Memory B cell (primary cell): ENCODE measurements at regions not wholly inside any gene's neighbourhood (a gene's known extent, or its start where the extent isn't known, plus 50 kb on each side); places are given as distances from the start of the nearest gene placed in this dataset.
"Not testable (repeated sequence)": the region's sequence is repeated elsewhere in the genome, so short reads cannot be mapped to it uniquely, and the experiment has no call there.

Source experiments
- ATAC-seq: fragments of 150-1000 bp; cut with Tn5 transposase; 2 replicates; pipeline ENCODE4 v1.10.0; 2021; ENCODE audit warnings: low read depth, mild to moderate bottlenecking, moderate library complexity
- DNase-seq, 2 donors: peaks; one replicate each; pipeline ENCODE4 v3.0.0; 2022; ENCODE audit warnings: low spot score in 2 of 2
- H3K27ac Mint-ChIP-seq: one replicate; pipeline ENCODE4 v1.8.0; 2022; ENCODE audit warnings: mild to moderate bottlenecking, moderate library complexity, mixed read lengths
- H3K27me3 Mint-ChIP-seq: one replicate; pipeline ENCODE4 v1.8.0; 2022; ENCODE audit warnings: mixed read lengths
- H3K36me3 Mint-ChIP-seq: one replicate; pipeline ENCODE4 v1.8.0; 2022; ENCODE audit warnings: mild to moderate bottlenecking, mixed read lengths
- H3K4me1 Mint-ChIP-seq: one replicate; pipeline ENCODE4 v1.8.0; 2022; ENCODE audit warnings: mixed read lengths
- H3K4me3 Mint-ChIP-seq: one replicate; pipeline ENCODE4 v1.8.0; 2022; ENCODE audit warnings: mild to moderate bottlenecking, moderate library complexity, mixed read lengths
- H3K9me3 Mint-ChIP-seq: one replicate; pipeline ENCODE4 v1.8.0; 2022; ENCODE audit warnings: mixed read lengths

GRCh38 chr15:81729340-81729739, 316.5 kb downstream of the MEX3B start:
- peaks cover 2% of the 10 kb centered on the region for H3K9me3 Mint-ChIP-seq
- no peaks in the 10 kb centered on the region for H3K36me3 Mint-ChIP-seq
- H3K4me3 Mint-ChIP-seq: no peak overlapping the region
- peaks cover 6% of the 10 kb centered on the region for H3K27me3 Mint-ChIP-seq
- H3K4me1 Mint-ChIP-seq: no peaks in the 10 kb centered on the region
- DNase-seq: no peak
- no peak overlapping the region for H3K27ac Mint-ChIP-seq
- ATAC-seq: no peak

- Mint-ChIP-seq H3K4me1 (no peaks in the 10 kb centered on the region), H3K36me3 (no peaks in the 10 kb centered on the region), H3K27me3 (peaks cover 6% of the 10 kb centered on the region), H3K4me3 (no peak overlapping the region), H3K27ac (no peak overlapping the region), H3K9me3 (peaks cover 2% of the 10 kb centered on the region)
- DNase-seq (no peak), ATAC-seq (no peak)
Observed at GRCh38 chr15:81728726-81729125, 317.1 kb downstream of the MEX3B start.

DNA sequence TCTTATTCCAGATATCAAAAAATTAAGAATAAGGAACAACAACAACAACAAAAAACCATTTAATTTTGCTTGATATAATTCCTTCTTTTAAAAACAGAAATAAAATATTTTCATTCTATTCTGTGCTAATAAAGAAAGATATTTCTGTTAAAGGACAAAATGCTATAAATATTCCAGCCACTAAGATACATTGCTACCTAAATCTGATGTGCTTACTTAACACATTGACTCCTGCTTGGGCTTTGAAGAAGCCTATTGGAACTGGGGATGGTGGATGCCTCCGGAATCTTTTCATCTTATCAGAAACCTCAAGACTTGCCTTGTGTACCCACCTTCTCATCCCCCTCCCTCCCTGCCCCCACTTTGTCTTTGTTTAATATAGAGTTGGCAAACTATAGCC, 320.2 kb downstream of the MEX3B start:
- no peak overlapping the region for H3K4me3 Mint-ChIP-seq
- peaks cover 6% of the 10 kb centered on the region for H3K27me3 Mint-ChIP-seq
- ATAC-seq: no peak
- no peak for DNase-seq
- peaks cover 2% of the 10 kb centered on the region for H3K9me3 Mint-ChIP-seq
- H3K27ac Mint-ChIP-seq: no peak overlapping the region
- no peaks in the 10 kb centered on the region for H3K36me3 Mint-ChIP-seq
- no peaks in the 10 kb centered on the region for H3K4me1 Mint-ChIP-seq

DNA sequence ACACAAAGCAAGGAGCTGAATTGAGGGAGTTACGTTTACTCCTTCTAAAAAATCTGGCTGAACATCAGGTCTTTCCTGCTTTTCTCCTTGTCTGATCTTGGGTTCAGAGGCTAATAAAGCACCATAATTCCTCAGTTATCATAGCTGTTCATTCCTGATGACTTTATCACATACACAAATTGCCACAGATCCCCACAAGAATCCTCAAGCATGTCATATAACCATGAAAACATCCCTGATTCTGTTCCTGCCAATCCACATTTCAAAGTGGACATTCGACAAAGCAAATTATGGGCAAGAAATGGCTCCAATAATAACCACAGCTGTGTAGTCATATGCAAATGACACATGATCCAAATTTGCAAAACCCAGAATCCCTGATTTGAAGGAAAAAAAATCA, 321.3 kb downstream of the MEX3B start:
- no peak for ATAC-seq
- Mint-ChIP-seq H3K4me1 (no peaks in the 10 kb centered on the region), H3K36me3 (no peaks in the 10 kb centered on the region), H3K27me3 (peaks cover 4% of the 10 kb centered on the region), H3K4me3 (no peak overlapping the region), H3K9me3 (peaks cover 1% of the 10 kb centered on the region), H3K27ac (no peak overlapping the region)
- DNase-seq: no peak

- ATAC-seq (no peak), DNase-seq (no peak)
- Mint-ChIP-seq H3K27me3 (peaks cover 4% of the 10 kb centered on the region), H3K4me3 (no peak overlapping the region), H3K36me3 (no peaks in the 10 kb centered on the region), H3K9me3 (peaks cover 1% of the 10 kb centered on the region), H3K27ac (no peak overlapping the region), H3K4me1 (no peaks in the 10 kb centered on the region)
Observed at GRCh38 chr15:81723701-81724100, 322.1 kb downstream of the MEX3B start.

GRCh38 chr15:81723113-81723651, 322.6 kb downstream of the MEX3B start:
- ATAC-seq: no peak
- H3K4me3 Mint-ChIP-seq: no peak overlapping the region
- no peaks in the 10 kb centered on the region for H3K4me1 Mint-ChIP-seq
- H3K27ac Mint-ChIP-seq: no peak overlapping the region
- no peak for DNase-seq
- H3K9me3 Mint-ChIP-seq: peaks cover 1% of the 10 kb centered on the region
- peaks cover 4% of the 10 kb centered on the region for H3K27me3 Mint-ChIP-seq
- no peaks in the 10 kb centered on the region for H3K36me3 Mint-ChIP-seq

- DNase-seq, H3K27ac Mint-ChIP-seq, ATAC-seq, H3K4me1 Mint-ChIP-seq, H3K4me3 Mint-ChIP-seq, H3K36me3 Mint-ChIP-seq, H3K27me3 Mint-ChIP-seq, H3K9me3 Mint-ChIP-seq: not testable (repeated sequence)
Observed at GRCh38 chr15:81716468-81716867, 329.4 kb downstream of the MEX3B start.

DNA sequence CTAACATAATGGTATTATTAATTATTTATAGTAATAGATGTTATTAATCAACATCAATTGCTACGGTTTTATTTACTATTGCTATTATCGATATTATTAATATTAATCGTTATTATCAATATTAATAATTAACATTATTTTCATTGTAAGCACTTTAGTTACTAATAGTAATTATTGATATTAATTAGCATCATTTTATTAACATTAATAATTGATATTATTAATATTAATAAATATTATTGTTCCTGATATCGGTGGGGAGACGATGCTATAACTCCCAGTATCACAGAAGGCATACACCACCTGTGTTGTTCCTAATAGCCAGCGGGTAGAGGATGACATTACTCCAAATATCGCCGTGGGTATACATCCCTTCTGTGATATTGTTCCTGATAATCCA, 335.5 kb downstream of the MEX3B start:
- Mint-ChIP-seq H3K27me3 (no peaks in the 10 kb centered on the region), H3K4me3 (no peak overlapping the region), H3K4me1 (no peaks in the 10 kb centered on the region), H3K36me3 (no peaks in the 10 kb centered on the region), H3K9me3 (no peaks in the 10 kb centered on the region), H3K27ac (no peak overlapping the region)
- DNase-seq (no peak), ATAC-seq (no peak)

GRCh38 chr15:81706816-81707346, 332.9 kb upstream of the TMC3 start:
- ATAC-seq, H3K9me3 Mint-ChIP-seq, H3K36me3 Mint-ChIP-seq, H3K4me3 Mint-ChIP-seq, H3K27me3 Mint-ChIP-seq, DNase-seq, H3K27ac Mint-ChIP-seq, H3K4me1 Mint-ChIP-seq: not testable (repeated sequence)

- H3K36me3 Mint-ChIP-seq, H3K4me3 Mint-ChIP-seq, H3K4me1 Mint-ChIP-seq, H3K27me3 Mint-ChIP-seq, H3K27ac Mint-ChIP-seq, ATAC-seq, DNase-seq, H3K9me3 Mint-ChIP-seq: not testable (repeated sequence)
Observed at GRCh38 chr15:81705727-81706126, 331.7 kb upstream of the TMC3 start.

DNA sequence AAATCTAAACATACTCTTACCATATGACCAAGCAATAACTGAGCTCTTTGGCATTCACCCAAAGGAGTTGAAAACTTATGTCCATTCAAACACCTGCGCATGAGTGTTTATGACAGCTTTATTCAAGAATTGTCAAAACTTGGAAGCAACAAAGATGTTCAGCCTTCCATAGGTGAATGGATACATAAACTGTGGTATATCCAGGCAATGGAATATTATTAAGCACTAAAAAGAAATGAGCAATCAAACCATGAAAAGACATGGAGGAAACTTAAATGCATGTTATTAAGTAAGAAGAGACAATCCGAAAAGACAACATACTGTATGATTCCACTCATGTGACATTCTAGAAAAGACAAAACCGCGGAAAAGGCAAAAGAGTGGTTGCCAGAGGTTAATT, 312.0 kb upstream of the TMC3 start:
- H3K27me3 Mint-ChIP-seq: peaks cover 4% of the 10 kb centered on the region
- peaks cover 10% of the 10 kb centered on the region for H3K9me3 Mint-ChIP-seq
- H3K4me3 Mint-ChIP-seq: no peak overlapping the region
- ATAC-seq (no peak), DNase-seq (no peak)
- peaks cover 2% of the 10 kb centered on the region for H3K36me3 Mint-ChIP-seq
- H3K4me1 Mint-ChIP-seq: no peaks in the 10 kb centered on the region
- H3K27ac Mint-ChIP-seq: no peak overlapping the region

DNA sequence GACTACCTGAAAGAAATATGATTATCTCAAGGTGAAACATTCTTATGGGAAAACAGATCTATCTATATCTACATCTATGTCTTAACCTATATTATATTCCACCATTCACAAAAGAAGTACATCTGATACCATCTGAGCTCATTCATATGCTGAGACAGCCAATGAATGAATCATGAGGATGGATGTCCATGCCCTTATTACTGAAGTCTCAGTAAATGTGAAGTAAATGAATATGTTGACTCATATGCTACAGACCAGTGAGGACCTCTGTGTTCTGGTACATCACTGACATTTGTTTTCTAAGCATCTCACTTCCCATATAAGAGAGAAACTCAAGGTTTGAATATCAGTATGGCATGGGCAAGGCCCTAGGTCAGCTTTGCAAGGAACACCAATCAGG, 311.2 kb upstream of the TMC3 start:
- Mint-ChIP-seq H3K4me1 (no peaks in the 10 kb centered on the region), H3K27me3 (peaks cover 4% of the 10 kb centered on the region), H3K4me3 (no peak overlapping the region), H3K27ac (no peak overlapping the region), H3K9me3 (peaks cover 13% of the 10 kb centered on the region), H3K36me3 (peaks cover 2% of the 10 kb centered on the region)
- DNase-seq (no peak), ATAC-seq (no peak)

DNA sequence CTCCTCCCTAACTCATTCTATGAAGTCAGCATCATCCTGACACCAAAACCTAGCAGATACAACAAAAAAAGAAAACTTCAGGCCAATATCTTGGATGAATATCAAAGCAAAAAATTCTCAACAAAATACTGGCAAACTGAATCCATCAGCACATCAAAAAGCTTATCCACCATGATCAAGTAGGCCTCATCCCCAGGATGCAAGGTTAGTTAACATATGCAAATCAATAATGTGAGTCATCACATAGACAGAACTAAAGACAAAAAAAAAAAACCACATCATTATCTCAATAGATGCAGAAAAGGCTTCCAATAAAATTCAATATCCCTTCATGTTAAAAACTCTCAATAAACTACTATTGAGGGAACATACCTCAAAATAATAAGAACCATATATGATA, 306.8 kb upstream of the TMC3 start:
- H3K9me3 Mint-ChIP-seq: peaks cover 16% of the 10 kb centered on the region
- no peak overlapping the region for H3K4me3 Mint-ChIP-seq
- peaks cover 3% of the 10 kb centered on the region for H3K27me3 Mint-ChIP-seq
- ATAC-seq (no peak), DNase-seq (no peak)
- no peaks in the 10 kb centered on the region for H3K4me1 Mint-ChIP-seq
- no peak overlapping the region for H3K27ac Mint-ChIP-seq
- H3K36me3 Mint-ChIP-seq: peaks cover 2% of the 10 kb centered on the region

DNA sequence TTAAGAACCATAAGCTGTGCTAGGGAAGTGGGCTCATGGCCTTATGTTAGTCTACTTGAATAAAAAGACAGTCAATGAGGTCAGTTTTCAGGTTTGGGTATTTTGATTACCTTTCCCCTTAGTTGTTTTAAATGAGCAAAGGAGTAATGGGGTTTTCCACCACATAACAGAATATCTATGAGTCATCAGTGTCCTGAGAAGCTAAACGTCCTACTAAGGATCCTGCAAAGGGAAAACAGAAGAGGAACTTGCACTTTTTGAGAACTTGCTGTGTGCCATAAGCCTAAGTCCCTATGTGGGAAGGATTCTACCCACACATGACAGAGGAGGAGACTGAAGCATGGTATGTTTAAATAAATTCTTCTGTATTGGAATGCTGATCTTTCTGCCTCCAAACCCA, 292.8 kb upstream of the TMC3 start:
- no peak for ATAC-seq
- Mint-ChIP-seq H3K27me3 (no peaks in the 10 kb centered on the region), H3K9me3 (no peaks in the 10 kb centered on the region), H3K27ac (no peak overlapping the region), H3K4me1 (no peaks in the 10 kb centered on the region), H3K4me3 (no peak overlapping the region), H3K36me3 (no peaks in the 10 kb centered on the region)
- no peak for DNase-seq

- no peaks in the 10 kb centered on the region for H3K36me3 Mint-ChIP-seq
- no peak overlapping the region for H3K4me3 Mint-ChIP-seq
- H3K27ac Mint-ChIP-seq: no peak overlapping the region
- no peak for DNase-seq
- no peaks in the 10 kb centered on the region for H3K27me3 Mint-ChIP-seq
- H3K4me1 Mint-ChIP-seq: no peaks in the 10 kb centered on the region
- ATAC-seq: no peak
- peaks cover 3% of the 10 kb centered on the region for H3K9me3 Mint-ChIP-seq
Observed at GRCh38 chr15:81660976-81661375, 287.0 kb upstream of the TMC3 start.
